ENCODE measurements at regions not wholly inside any gene's neighbourhood (a gene's known extent, or its start where the extent isn't known, plus 50 kb on each side); places are given as distances from the start of the nearest gene placed in this dataset.
A peak's percentile ranks its signal among the peaks of the same experiment; 100 is the strongest.

- TF ChIP-seq POLR2A (IDR thresholded peaks at IDR 0.05) (no peak), CTCF (IDR thresholded peaks at IDR 0.05) (no peak)
- intact Hi-C loops (cut with DNase I) = no loop called here
- Histone ChIP-seq H3K27ac (peak overlapping the region in 2 of 5 donors; percentile 42 to 61), H3K27me3 (no peaks in the 10 kb centered on the region), H3K9me3 (replicated peaks in 1 of 3) (no peaks in the 10 kb centered on the region), H3K4me3 (peak overlapping the region in 1 of 4 donors; percentile 46), H3K36me3 (replicated peaks in 1 of 2) (no peaks in the 10 kb centered on the region), H3K4me1 (replicated peaks in 1 of 2) (peaks cover 0 to 23% of the 10 kb centered on the region in 2 donors)
- no peak for DNase-seq
- 28 to 39% (median 33%) methylated on average over 6 of the region's 6 CpGs for WGBS, 4 donors
Measured at GRCh38 chr6:141482796-141483597, 649.7 kb upstream of the GJE1 start.

- Histone ChIP-seq H3K36me3 (replicated peaks in 1 of 2) (no peaks in the 10 kb centered on the region), H3K27me3 (no peaks in the 10 kb centered on the region), H3K27ac (no peak overlapping the region), H3K4me1 (replicated peaks in 1 of 2) (no peaks in the 10 kb centered on the region), H3K9me3 (replicated peaks in 1 of 3) (no peaks in the 10 kb centered on the region), H3K4me3 (no peak overlapping the region)
- no peak for TF ChIP-seq CTCF (IDR thresholded peaks at IDR 0.05)
- TF ChIP-seq POLR2A (IDR thresholded peaks at IDR 0.05) = no peak
- WGBS, 4 donors = 73 to 80% (median 77%) methylated on average over 2 of the region's 2 CpGs
- DNase-seq = no peak
- intact Hi-C loops (cut with DNase I) = no loop called here
Measured at GRCh38 chr6:141475259-141475658, 657.5 kb upstream of the GJE1 start.

- no peak for DNase-seq
- Histone ChIP-seq H3K9me3 (replicated peaks in 1 of 3) (no peaks in the 10 kb centered on the region), H3K4me1 (replicated peaks in 1 of 2) (no peaks in the 10 kb centered on the region), H3K27me3 (no peaks in the 10 kb centered on the region), H3K36me3 (replicated peaks in 1 of 2) (no peaks in the 10 kb centered on the region), H3K4me3 (no peak overlapping the region), H3K27ac (no peak overlapping the region)
- TF ChIP-seq POLR2A (IDR thresholded peaks at IDR 0.05) = no peak
- no peak for TF ChIP-seq CTCF (IDR thresholded peaks at IDR 0.05)
- WGBS, 4 donors = 62 to 81% (median 65%) methylated on average over 2 of the region's 2 CpGs
- intact Hi-C loops (cut with DNase I) = no loop called here
Measured at GRCh38 chr6:141472162-141472928, 660.4 kb upstream of the GJE1 start.

GRCh38 chr6:141470810-141471209 lies 661.9 kb upstream of the GJE1 start:
- no peaks in the 10 kb centered on the region for H3K27me3 ChIP-seq
- intact Hi-C loops (cut with DNase I) = no loop called here
- H3K4me1 ChIP-seq (replicated peaks in 1 of 2) = no peaks in the 10 kb centered on the region
- H3K4me3 ChIP-seq = no peak overlapping the region
- H3K36me3 ChIP-seq (replicated peaks in 1 of 2) = no peaks in the 10 kb centered on the region
- TF ChIP-seq CTCF (IDR thresholded peaks at IDR 0.05) (no peak), POLR2A (IDR thresholded peaks at IDR 0.05) (no peak)
- H3K27ac ChIP-seq = no peak overlapping the region
- H3K9me3 ChIP-seq (replicated peaks in 1 of 3) = no peaks in the 10 kb centered on the region
- 77 to 93% (median 83%) methylated on average over 2 of the region's 2 CpGs for WGBS, 4 donors
- no peak for DNase-seq
